NB4 (cell line): ENCODE measurements at regions not wholly inside any gene's neighbourhood (a gene's known extent, or its start where the extent isn't known, plus 50 kb on each side); places are given as distances from the start of the nearest gene placed in this dataset.

Source experiments
- DNase-seq: peaks from one replicate; pipeline ENCODE4 v3.0.0; 2010; ENCODE audit warnings: low read depth
- H3K4me3 ChIP-seq: one replicate; pipeline ENCODE4 v1.5.1; 2011; ENCODE audit warnings: mild to moderate bottlenecking, low read depth, low read length, moderate library complexity
- MYC ChIP-seq: IDR thresholded peaks from 2 replicates; pipeline ENCODE4 v1.6.1; 2011; ENCODE audit warnings: low read depth, low read length
- POLR2A ChIP-seq: IDR thresholded peaks from 2 replicates; pipeline ENCODE4 v1.6.1; 2011; ENCODE audit warnings: mild to moderate bottlenecking; ENCODE audit not compliant: insufficient read length; ENCODE audit errors: extremely low read depth
- TF ChIP-seq, protein P1 (sequence below): IDR thresholded peaks from one replicate; pipeline ENCODE4 v1.5.1; 2012; ENCODE audit warnings: low read depth, low read length
- TF ChIP-seq, protein P2 (sequence below): IDR thresholded peaks from 2 replicates; pipeline ENCODE4 v1.6.1; 2011; ENCODE audit warnings: low read depth, low read length

DNA sequence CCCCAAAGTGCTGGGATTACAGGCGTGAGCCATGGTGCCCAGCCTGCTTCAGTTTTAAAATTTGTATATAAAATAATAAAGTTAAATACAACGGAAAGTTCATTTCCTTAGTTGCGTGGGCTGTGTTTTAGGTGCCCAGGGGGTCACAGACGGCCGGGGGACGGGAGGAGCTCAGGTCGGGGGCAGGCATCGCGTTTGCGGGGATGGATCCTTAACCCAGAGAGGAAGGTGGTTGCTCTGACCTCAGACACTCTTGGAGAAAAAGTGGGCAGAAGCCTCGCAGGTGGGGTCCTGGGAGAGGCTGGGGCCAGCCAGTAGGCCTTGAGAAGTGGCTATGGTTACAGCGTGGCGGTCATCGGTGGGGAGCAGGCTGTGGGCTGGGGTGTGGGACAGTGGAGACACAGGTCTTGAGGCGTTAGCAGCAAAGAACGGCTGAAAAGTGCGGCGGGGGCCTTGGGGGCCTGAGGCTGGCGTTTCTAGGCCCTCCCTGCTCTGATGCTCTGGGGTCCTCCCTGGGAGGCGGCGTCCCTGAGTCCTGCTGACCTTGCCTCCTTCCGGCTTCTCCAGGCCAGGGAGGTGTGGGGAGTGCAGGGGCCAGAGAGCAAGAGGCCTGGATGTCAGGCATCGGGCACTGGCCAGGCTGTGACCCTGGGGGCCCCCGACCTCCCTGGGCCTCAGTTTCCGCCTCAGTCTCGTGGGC is 54.4 kb downstream of the UNCX start:
- DNase-seq = no peak
- H3K4me3 ChIP-seq = no peak overlapping the region
- TF ChIP-seq, protein P1, sequence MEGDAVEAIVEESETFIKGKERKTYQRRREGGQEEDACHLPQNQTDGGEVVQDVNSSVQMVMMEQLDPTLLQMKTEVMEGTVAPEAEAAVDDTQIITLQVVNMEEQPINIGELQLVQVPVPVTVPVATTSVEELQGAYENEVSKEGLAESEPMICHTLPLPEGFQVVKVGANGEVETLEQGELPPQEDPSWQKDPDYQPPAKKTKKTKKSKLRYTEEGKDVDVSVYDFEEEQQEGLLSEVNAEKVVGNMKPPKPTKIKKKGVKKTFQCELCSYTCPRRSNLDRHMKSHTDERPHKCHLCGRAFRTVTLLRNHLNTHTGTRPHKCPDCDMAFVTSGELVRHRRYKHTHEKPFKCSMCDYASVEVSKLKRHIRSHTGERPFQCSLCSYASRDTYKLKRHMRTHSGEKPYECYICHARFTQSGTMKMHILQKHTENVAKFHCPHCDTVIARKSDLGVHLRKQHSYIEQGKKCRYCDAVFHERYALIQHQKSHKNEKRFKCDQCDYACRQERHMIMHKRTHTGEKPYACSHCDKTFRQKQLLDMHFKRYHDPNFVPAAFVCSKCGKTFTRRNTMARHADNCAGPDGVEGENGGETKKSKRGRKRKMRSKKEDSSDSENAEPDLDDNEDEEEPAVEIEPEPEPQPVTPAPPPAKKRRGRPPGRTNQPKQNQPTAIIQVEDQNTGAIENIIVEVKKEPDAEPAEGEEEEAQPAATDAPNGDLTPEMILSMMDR = no peak
- TF ChIP-seq, protein P2, sequence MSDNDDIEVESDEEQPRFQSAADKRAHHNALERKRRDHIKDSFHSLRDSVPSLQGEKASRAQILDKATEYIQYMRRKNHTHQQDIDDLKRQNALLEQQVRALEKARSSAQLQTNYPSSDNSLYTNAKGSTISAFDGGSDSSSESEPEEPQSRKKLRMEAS = no peak
- no peak for TF ChIP-seq MYC
- TF ChIP-seq POLR2A = no peak

DNA sequence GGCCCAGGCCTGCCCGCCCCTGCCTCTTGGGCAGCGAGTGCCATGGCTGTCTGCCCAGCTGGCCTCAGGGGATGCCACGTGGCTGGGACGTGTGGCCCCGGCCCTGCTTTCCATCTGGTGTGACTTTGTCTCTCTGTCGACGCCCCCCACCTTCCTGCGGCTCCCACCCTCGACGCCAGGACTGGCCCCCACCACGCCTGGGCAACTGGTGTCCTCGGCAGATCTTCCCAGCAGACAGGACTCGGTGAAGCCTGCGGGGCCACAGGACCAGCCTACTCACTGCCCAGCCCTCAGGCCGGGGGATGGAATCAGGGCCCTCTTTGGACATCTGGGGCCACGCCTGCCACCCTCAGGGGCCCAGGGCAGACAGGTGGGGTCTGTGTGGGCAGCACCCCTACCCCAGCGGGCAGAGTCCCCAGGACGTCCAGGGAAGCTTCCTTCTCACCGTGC is 55.1 kb downstream of the UNCX start:
- TF ChIP-seq POLR2A = no peak
- no peak for TF ChIP-seq MYC
- TF ChIP-seq, protein P2 = no peak
- TF ChIP-seq, protein P1 = no peak
- DNase-seq = no peak
- H3K4me3 ChIP-seq = no peak overlapping the region

DNA sequence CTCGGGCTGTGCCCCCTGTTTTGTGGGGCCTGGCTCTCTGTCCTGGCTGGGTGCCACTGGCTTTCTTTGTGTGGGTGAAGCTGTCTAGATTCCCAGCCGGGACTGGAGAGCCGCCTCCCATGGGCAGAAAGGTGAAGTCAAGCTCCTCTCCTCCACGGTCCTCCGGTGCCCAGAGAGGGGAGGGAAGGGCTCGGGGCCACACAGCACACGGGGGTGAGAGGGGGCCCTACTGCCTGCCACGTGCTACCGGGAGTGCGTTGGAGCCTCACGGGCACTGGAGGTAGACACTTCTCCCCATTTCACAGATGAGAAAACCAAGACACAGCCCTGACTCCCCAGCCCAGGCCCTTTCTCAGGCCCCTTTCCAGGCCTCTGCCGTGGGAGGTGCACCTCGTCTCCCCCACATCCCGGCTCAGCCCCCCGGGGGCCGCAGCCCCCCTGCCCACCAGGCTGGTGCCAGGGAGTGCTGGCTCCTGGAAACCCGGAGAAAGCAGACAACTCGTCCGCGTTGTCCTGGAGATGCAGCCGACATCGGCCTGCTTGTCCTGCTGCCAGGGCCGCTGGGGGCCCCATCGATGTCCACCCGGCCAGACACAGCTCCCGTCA is 55.8 kb downstream of the UNCX start:
- H3K4me3 ChIP-seq = no peak overlapping the region
- no peak for DNase-seq
- TF ChIP-seq, protein P2 = no peak
- TF ChIP-seq, protein P1 = no peak
- TF ChIP-seq MYC (no peak), POLR2A (no peak)

DNA sequence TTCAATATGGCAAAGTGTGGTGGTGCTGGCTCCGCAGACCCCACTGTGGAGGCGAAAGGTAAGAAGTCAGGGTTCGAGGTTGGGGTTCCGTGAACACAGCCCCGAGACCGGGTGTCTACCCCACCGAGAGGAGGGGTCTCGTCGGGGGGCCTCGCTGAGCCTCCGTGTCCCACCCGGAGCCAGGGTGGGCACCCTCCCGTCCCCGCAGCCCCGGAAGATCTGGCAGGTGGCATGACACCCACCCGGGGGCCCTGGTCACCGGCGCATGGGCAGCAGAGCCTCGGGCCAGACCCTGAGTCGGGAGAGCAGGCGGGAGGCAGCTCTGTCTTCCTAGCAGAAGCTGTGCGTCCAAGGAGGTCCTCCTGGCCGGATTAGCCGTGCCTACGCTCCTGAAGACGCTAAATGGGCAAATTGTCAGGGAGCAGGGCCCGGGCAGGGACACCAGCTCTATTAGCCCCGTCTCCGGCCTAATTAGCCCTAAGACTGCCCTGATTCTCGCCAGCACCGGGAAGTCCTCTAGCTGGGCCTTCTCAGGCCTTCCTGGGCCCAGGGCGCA is 56.4 kb downstream of the UNCX start:
- no peak for DNase-seq
- no peak overlapping the region for H3K4me3 ChIP-seq
- TF ChIP-seq, protein P1 = no peak
- TF ChIP-seq, protein P2 = no peak
- no peak for TF ChIP-seq POLR2A
- TF ChIP-seq MYC = no peak

DNA sequence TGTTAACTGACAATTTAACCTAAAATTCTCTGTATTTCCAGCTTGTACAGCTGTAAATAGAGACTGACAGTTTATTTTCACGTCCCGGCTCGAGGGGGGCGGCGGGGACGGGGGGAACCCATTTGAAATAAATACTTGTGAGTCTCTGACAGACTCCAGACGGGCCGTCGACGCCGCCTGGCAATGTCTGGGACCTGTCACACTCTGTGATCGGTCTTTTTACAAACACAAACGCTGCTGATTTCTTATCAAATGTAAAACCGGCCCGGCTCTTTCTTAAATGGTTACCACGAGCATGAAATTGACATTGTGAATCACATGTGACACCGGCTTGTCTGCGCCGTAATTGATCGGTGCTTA is 57.0 kb downstream of the UNCX start:
- no peak overlapping the region for H3K4me3 ChIP-seq
- no peak for DNase-seq
- TF ChIP-seq POLR2A (no peak), MYC (no peak)
- TF ChIP-seq, protein P1 = no peak
- TF ChIP-seq, protein P2 = no peak
